Right renal cortex interstitium (tissue), 3 donors: ENCODE measurements at regions not wholly inside any gene's neighbourhood (a gene's known extent, or its start where the extent isn't known, plus 50 kb on each side); places are given as distances from the start of the nearest gene placed in this dataset.
A peak's percentile ranks its signal among the peaks of the same experiment; 100 is the strongest.

Experiments used
- DNase-seq, 3 donors: peaks; one replicate each; pipeline ENCODE4 v3.0.0-alpha.2; 2013; ENCODE audit warnings: low read depth in 3 of 3, low spot score in 2 of 3

DNA sequence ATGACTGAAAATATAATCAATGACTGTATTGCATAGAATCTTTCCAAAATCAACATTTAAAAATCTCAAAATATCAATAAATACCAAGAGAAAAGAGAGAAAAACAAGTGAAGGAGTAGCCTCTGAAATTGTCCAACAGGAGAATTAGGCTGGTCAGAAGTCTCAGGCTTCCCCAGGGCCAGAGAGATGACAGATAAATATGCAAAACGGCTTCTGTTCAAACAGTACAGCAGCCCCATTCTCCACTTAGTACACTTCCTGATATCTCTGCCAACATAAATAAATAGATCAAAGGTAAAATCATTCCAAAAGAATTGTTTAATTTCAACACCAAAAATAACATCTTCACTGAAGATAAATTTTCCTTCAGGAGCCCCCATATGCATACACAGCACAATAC is 204.7 kb upstream of the GABRA2 start:
- DNase-seq, result no peak

DNA sequence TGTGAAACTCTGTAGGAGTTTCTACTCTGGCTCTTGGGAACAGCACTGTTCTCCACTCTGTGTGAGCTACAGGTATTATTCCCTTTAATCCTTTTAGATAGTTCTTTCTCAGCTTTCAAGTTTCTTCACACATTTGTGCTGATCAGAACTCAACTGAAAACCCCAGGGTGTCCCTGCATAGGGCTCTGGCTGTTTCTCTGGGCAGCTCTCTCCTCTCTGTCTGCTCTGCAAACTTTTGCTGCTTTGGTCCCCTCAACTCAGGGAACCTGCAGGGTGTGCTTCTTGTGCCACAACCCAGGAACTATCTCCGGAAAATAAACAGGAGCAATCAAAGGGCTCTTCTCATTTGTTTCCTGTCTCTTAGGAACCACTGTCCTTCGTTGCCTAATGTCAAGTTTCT is 196.6 kb upstream of the GABRA2 start:
- no peak for DNase-seq

DNA sequence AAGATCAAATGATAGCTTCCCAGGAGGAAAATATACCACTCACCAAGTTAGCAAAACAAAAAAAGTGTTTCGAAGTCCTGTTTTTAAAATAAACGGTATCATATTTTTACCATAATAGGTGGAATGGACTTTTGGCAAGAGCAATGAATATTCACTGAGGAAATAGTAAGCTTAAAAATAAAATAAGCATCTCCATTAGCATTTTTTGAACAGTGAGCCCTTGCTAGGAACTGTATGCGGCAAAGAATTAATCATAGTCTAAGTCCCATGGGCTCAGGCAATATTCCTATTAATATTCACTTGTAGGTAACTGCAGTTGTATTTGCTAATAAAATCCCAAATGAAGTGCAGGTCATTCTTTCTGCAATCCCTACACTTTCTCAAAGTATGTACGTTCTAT is 191.7 kb upstream of the GABRA2 start:
- no peak for DNase-seq

DNA sequence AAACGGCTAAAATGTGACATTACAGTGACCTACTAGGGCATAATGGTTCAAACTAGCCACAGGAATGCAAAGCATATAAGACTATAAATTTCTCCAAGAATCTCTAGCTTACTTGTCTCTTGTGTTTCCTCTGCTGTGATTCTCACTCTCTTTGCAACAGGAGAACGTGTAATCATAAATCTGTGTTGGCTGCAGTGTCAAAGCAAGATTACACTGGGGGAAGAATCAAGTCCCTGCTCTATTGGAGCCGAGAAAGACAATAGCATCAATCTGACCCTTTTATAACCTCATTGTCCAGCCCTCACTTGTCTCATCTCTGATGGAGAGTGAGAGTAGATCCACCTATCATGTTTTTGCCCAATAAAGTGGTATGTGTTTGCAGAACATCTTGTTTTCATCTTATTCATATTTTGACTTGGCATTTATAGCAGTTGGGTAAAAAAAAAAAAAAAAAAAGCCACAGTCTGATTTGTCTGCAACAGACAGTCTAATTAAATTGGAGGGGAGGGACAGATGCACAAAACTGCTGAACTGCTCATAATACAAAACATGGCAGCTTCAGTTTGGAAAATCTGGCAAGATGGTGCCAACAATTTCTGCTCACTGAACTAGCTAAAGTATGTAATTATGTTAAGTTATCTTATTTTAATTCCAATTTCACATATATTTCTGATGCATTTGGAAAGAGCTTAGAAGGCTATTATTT is 165.0 kb upstream of the GABRA2 start:
- peak in 1 of 3 donors; percentile 26 for DNase-seq

DNA sequence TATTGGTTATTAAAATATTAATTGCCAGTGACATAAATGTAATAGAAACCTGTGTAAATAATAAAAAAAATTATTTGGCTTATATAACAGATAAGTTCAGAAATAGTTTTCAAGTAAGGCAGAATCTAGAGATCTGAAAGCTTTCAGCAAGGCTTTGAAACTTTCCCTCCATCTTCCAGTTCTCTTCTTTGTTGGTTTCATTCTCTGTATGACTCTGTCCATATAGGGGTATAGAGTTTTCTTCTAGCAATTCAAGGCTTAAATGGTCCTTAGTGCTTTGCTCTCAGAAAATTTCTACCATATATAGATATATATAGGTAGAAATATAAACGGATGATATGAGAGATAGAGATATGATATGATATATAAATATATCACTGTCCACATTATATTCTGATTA is 160.5 kb upstream of the GABRA2 start:
- DNase-seq, result no peak

DNA sequence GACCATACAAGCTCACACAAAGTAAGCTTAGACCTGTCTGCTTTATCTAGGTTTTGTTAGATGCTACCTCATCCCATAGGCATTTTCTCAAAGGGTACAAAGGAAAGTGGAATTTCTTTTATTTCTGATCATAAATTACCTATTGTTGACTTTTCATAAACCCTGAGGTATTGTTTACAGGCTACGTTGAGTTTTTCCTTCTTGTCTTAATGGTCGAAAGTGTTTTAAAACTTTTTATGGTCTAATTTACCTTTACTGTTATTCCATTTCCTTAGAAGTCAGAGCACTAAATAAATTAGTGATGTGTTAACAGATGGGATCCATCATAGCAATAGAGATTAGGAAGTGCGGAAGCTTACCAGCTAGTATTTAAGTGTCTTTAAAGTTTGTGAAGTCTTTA is 159.2 kb upstream of the GABRA2 start:
- no peak for DNase-seq

DNA sequence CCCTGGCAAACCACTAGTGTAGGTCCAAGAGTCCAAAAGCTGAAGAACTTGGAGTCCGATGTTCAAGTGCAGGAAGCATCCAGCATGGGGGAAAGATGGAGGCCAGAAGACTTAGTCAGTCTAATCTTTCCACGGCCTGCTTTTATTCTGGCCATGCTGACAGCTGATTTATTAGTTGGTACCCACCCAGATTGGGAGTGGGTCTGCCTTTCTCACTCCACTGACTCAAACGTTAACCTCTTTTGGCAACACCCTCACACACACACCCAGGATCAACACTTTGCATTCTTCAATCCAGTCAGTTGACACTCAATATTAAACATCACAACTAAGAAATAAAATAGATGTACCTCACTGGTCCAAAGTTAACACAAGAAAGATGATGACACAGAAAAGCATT is 134.8 kb upstream of the GABRA2 start:
- no peak for DNase-seq

DNA sequence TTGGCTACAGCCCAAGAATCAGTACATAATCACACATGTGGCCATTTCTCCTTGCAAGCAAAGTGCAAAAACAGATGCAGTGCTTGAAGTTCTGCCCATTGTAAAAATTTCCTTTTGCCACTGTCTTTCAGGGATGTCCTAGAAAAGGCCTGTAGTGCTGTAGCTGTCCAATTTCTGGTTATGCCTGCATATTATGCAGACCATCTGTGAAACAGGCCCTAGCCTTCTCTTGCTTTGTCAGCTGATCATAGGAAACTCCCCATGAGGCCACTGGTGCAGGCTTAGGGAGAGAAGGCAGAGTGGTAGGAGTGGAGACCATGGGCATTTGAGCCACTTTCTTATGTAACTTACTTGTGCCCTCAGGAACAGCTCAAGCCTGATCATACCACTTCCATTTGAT is 130.4 kb upstream of the GABRA2 start:
- DNase-seq, result no peak

DNA sequence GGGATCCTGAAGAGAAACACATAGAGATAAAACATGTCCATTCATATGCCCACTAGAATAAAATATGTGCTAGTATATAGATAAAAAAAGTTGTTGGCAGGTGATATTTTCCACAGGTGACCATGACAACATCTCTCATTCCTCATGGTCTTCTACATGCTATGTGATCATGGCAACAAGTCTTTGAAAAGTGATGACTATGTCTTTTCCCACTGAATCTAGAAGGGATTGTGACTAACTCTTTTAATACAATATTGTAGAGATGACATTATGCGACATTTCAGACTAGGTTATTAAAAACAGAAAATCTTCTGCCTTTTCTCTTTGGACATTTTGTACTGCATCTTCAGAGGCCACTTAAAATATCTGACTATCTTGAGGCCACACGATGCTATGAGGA is 126.0 kb upstream of the GABRA2 start:
- no peak for DNase-seq

DNA sequence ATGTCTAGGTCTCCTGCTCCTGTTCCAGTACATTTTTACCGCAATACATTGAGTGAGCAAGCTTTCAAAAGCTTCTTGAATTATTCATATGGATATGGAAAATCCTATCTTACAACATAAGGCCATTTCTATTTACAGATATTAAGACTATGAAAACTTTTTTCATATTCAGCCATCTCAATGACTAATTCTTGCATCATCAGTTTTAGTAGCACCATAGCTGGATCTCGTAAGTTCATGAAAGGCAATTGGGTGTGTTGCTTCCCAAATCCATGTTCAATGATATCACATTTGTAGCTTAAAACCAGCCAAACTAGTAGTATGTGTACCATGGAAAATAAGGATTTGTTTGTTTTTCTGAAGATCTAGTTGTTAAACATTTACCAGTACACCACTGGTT is 118.3 kb upstream of the GABRA2 start:
- no peak for DNase-seq

DNA sequence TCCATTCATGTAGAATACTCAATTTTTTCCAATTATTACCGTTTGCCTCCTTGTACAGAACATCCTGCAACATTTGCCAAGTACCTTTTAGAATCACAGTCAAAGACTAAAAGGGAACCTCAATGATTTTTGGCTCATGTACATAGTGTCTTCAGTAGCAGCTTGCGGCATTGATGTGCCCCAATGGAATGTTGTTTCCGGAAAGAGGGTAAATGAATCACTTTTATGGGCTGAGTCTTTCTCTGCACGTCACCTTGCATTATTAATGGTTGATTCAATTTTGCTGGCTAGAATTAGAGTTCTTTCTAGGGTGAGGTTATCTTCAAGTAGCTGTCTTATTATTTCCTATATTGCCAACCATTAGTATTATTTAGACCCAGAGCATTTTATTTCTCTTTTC is 116.9 kb upstream of the GABRA2 start:
- DNase-seq, result no peak

DNA sequence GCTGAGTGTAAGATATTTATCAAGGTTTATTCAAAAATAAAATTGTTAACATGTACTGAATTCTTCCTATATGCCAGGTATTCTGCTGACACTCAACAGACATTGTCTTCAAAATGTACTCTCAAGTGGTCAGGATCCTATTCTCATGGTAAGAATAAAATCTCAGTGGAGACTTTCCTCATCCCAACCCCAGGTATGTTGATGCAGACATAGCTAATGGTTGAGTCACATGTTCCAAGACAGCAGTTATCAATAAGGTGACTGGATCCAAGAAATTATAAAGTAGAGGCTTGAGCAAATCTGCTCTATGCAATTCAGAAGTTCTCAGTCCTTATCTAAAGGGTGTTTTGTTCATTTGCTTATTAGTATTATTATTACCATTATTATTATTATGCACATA is 115.2 kb upstream of the GABRA2 start:
- DNase-seq, result no peak

DNA sequence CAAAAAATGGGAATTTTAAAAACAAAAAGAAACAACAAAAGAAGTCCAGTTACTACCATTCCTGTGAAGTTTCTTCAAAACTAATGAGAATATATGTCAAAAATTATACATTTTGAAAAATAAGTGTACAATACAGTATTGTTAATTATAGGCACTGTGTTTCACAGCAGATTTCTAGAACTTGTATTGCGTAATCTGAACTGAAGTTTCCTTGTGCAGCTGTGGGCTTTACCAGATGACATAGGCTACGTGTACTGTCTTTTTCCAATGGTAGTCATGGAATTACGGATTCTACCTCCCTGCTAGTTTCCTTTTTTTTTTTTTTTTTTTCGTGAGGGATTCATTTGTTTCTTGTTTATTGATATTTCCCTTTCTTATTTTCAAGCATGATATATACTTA is 113.8 kb upstream of the GABRA2 start:
- DNase-seq, result no peak

DNA sequence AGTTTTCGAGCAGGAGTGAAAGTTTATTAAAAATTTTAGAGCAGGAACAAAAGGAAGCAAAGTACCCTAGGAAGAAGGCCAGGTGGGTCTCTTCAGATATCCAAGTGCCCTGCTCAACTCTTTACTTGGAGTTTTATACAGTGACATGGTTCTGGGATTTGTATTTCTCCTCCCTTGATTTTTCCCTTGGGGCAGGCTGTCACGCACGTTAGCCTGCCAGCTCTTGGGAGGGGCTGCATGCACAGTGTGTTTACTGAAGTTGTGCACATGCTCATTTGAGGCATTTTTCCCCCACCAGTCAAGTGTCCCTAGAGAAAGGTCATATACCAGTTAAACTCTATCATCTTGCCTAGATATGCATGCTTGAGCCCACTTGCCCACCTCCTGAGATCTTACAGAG is 102.5 kb upstream of the GABRA2 start:
- no peak for DNase-seq

DNA sequence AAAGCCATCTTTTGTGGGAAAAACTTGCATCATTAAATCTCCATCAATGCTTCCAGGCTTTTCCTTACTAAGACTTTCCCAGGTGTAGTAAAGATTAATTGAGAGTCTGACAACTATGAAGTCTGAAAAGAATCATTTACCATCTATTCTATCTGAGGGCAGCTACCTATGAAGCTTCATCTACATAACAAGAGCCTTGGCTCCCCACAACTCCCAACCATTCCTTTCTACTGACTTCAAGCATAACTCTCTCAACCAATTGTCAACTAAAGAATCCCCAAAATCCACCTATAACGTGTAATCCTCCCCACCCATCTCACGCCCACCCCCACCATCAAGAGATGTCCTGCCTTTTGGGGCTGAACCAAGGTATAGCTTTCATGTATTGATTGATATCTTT is 101.5 kb upstream of the GABRA2 start:
- DNase-seq, result no peak

DNA sequence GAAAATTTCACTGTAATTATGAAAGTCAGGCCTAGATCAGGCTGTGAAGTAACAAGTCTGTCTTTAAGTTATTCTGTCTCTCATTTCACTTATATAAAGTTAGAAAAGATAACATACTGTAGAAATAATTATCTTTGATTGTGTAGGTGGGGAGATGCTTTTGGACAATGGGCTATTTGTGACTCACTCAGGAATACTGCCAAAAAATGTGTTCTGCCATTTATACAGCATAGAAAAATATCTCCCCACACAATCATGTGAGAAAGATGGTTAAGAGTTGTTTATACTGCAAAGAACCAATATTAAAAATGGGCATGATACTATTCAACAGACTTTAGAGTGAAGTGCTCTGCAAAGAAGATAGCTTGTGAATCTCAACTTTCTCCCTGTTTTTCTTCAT is 95.0 kb upstream of the GABRA2 start:
- no peak for DNase-seq

DNA sequence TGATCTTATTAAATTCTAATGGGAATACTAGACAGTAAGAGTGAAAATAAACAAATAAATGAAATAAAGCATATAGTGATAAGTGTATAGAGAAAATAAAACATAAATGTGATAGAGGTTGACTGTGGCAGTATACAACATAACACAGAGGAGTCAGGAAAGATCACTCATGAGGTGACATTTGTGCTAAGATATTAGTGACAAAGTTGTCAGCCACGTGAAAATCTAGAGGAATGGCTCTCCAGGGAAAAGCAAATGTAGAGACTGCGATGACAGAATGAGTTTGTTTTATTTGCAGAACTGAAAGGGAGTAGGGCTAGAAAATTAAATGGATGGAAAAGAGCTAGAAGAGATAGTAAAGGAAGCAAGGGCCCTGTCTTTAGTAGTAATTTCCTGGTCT is 72.8 kb upstream of the GABRA2 start:
- no peak for DNase-seq

DNA sequence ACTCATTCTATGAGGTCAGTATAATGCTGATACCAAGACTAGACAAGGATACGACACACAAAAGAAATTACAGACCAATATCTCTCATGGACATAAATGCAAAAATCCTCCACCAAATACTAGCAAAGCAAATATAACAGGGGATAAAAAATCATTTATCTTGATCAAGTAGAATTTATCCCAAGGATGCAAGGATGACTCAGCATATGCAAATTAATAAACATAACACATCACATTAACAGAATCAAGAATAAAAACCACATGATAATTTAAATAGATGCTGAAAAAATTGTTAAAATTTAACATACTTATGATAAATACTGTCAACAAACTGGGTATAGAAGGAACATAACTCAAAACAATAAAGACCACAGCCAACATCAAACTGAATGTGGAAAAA is 69.4 kb upstream of the GABRA2 start:
- DNase-seq, result no peak

DNA sequence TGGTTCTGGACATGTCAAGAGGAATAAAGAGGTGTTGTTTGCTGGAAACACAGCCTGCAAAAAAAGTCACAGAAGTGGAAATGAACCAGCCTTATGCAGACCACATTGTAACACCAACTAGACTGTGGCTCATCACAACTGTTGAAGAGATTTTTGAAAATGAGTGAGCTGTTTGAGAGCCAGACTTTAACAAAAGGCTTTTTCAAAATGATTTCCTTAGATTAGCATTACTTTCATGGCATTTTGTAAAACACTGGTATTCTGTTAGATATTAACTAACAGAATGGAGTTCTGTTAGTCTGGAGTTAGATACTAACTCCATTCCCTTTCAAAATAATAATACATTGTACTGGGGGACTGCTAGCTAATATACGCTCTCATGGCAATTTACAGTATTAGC is 60.6 kb upstream of the GABRA2 start:
- DNase-seq, result no peak

DNA sequence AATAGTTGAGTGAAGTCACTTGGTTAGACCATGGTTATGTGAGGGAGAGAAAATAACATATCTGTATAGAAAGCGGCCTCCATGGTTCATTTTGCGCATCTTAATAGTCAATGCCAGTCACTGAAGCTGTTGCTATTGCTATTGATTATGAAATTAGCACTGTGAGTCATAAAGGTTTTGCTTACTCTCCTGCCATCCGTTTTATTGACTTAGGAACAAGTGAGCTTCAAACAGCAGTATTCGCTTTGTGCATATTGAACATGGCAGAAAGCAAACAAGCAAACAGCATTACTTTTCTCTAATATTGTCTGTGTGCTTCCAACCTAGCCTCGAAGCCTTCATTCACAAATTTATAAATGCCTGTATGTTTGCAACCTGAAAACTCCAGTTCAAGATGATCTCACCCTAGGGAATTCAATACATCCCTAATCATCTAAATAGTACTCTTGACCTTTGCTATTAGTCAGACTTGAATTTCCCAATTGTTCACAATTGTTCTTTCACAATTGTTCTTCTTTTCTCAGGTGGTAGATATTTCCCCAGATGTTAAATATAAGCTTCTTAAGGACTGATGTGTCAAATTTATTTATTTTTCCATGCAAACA is 55.9 kb upstream of the GABRA2 start:
- DNase-seq, result no peak

DNA sequence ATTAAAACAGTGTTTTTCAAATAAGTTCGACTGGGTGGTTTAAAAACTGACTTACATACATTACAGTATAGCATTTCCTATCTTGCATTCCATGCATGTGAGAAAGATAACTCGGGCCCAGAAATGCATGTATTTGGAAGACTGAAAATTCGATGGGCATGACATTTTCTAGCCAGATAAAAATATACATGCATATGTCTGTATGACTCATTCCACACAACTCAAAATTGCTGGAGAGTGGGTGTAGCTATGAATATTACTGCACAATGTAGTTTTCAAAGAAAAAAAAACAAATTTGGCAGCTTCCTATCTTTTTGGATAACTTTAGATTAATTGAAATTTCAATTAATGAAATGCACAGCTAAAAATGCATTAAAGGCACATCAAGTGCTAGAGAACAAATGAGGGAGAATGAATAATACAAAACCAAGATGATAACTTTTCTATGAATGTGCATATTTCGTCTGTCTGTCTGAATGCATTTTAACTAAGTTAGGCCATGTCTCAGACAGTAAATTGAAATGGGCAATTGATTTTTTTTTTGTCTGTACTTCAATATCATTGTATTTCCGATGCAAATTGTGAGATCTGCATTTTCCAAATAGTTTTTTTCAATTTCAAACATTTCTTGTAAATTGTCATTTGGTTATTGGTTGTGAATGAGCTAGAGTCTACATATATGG is 54.5 kb upstream of the GABRA2 start:
- DNase-seq, result no peak

DNA sequence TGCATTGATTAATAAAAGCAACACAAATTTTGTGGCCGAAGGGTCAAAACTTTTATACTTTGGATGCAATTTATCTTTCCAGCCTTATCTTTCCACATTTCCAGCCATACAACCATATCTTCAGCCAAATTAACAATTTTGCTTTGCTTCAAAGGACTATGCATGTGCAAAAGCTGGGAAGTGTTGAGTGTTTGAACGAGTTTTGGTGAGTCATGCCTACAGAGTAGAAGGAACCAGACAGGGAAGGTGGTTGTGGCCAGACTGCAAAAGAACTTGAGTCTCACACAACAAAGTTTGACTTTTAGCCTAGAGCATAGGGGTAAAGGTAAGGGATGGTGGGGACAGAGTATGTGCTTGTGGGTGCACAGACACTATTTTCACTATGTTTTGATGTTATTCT is 53.0 kb upstream of the GABRA2 start:
- no peak for DNase-seq
